ENCODE measurements at regions not wholly inside any gene's neighbourhood (a gene's known extent, or its start where the extent isn't known, plus 50 kb on each side); places are given as distances from the start of the nearest gene placed in this dataset.
A peak's percentile ranks its signal among the peaks of the same experiment; 100 is the strongest.

GRCh38 chr4:124509151-124509550 is 203.4 kb downstream of the ANKRD50 start:
- DNase-seq (ENCODE audit: low read depth, low spot score), result no peak

- peak; percentile 62 for DNase-seq (ENCODE audit: low read depth, low spot score)
Observed at GRCh38 chr4:124514588-124514987, 197.9 kb downstream of the ANKRD50 start.

- no peak for DNase-seq (ENCODE audit: low read depth, low spot score)
Observed at GRCh38 chr4:124515591-124515990, 196.9 kb downstream of the ANKRD50 start.

- DNase-seq (ENCODE audit: low read depth, low spot score), result no peak
Observed at GRCh38 chr4:124519196-124519595, 193.3 kb downstream of the ANKRD50 start.

- no peak for DNase-seq (ENCODE audit: low read depth, low spot score)
Observed at GRCh38 chr4:124523816-124524215, 188.7 kb downstream of the ANKRD50 start.

GRCh38 chr4:124525524-124525923 is 187.0 kb downstream of the ANKRD50 start:
- no peak for DNase-seq (ENCODE audit: low read depth, low spot score)

GRCh38 chr4:124526331-124526730 is 186.2 kb downstream of the ANKRD50 start:
- no peak for DNase-seq (ENCODE audit: low read depth, low spot score)

GRCh38 chr4:124526769-124527168 is 185.8 kb downstream of the ANKRD50 start:
- DNase-seq (ENCODE audit: low read depth, low spot score), result no peak

GRCh38 chr4:124527364-124527763 is 185.2 kb downstream of the ANKRD50 start:
- no peak for DNase-seq (ENCODE audit: low read depth, low spot score)

GRCh38 chr4:124529131-124529530 is 183.4 kb downstream of the ANKRD50 start:
- DNase-seq (ENCODE audit: low read depth, low spot score), result no peak

- DNase-seq (ENCODE audit: low read depth, low spot score), result no peak
Observed at GRCh38 chr4:124530464-124531077, 182.0 kb downstream of the ANKRD50 start.

GRCh38 chr4:124534131-124534530 is 178.4 kb downstream of the ANKRD50 start:
- DNase-seq (ENCODE audit: low read depth, low spot score), result no peak

GRCh38 chr4:124535003-124535402 is 177.5 kb downstream of the ANKRD50 start:
- DNase-seq (ENCODE audit: low read depth, low spot score), result no peak

GRCh38 chr4:124536946-124537345 is 175.6 kb downstream of the ANKRD50 start:
- DNase-seq (ENCODE audit: low read depth, low spot score), result no peak

- no peak for DNase-seq (ENCODE audit: low read depth, low spot score)
Observed at GRCh38 chr4:124537971-124538370, 174.6 kb downstream of the ANKRD50 start.

- no peak for DNase-seq (ENCODE audit: low read depth, low spot score)
Observed at GRCh38 chr4:124540014-124540413, 172.5 kb downstream of the ANKRD50 start.

- no peak for DNase-seq (ENCODE audit: low read depth, low spot score)
Observed at GRCh38 chr4:124541652-124542420, 170.7 kb downstream of the ANKRD50 start.

- no peak for DNase-seq (ENCODE audit: low read depth, low spot score)
Observed at GRCh38 chr4:124555959-124556358, 156.6 kb downstream of the ANKRD50 start.

- no peak for DNase-seq (ENCODE audit: low read depth, low spot score)
Observed at GRCh38 chr4:124564121-124564520, 148.4 kb downstream of the ANKRD50 start.

- no peak for DNase-seq (ENCODE audit: low read depth, low spot score)
Observed at GRCh38 chr4:124565371-124565770, 147.2 kb downstream of the ANKRD50 start.

GRCh38 chr4:124566030-124566429 is 146.5 kb downstream of the ANKRD50 start:
- no peak for DNase-seq (ENCODE audit: low read depth, low spot score)

GRCh38 chr4:124573056-124573455 is 139.5 kb downstream of the ANKRD50 start:
- DNase-seq (ENCODE audit: low read depth, low spot score), result no peak

GRCh38 chr4:124579896-124580295 is 132.6 kb downstream of the ANKRD50 start:
- no peak for DNase-seq (ENCODE audit: low read depth, low spot score)
